ENCODE measurements at regions not wholly inside any gene's neighbourhood (a gene's known extent, or its start where the extent isn't known, plus 50 kb on each side); places are given as distances from the start of the nearest gene placed in this dataset.
A peak's percentile ranks its signal among the peaks of the same experiment; 100 is the strongest.

GRCh38 chrX:116276261-116276660 is 105.7 kb downstream of the AGTR2 start:
- TF ChIP-seq POLR2AphosphoS5 (IDR thresholded peaks at IDR 0.05), result no peak
- no peak for TF ChIP-seq CTCF (IDR thresholded peaks at IDR 0.05)
- TF ChIP-seq POLR2A (IDR thresholded peaks at IDR 0.05), result no peak
- TF ChIP-seq EP300 (IDR thresholded peaks at IDR 0.05), result no peak
- intact Hi-C loops (cut with DNase I; ENCODE audit: low total_unique reads), result no loop called here
- 0 to 18% (median 10%) methylated on average over 1 of the region's 1 CpG for WGBS, 5 donors
- Histone ChIP-seq H3K9me3 (no peaks in the 10 kb centered on the region), H3K27me3 (no peaks in the 10 kb centered on the region), H3K4me1 (no peaks in the 10 kb centered on the region), H3K4me3 (no peak overlapping the region), H3K27ac (no peak overlapping the region), H3K36me3 (no peaks in the 10 kb centered on the region)
- DNase-seq, result no peak

GRCh38 chrX:116277351-116278225 is 107.0 kb downstream of the AGTR2 start:
- Histone ChIP-seq H3K36me3 (no peaks in the 10 kb centered on the region), H3K9me3 (no peaks in the 10 kb centered on the region), H3K27ac (no peak overlapping the region), H3K27me3 (no peaks in the 10 kb centered on the region), H3K4me3 (no peak overlapping the region), H3K4me1 (no peaks in the 10 kb centered on the region)
- DNase-seq, result no peak
- no peak for TF ChIP-seq POLR2A (IDR thresholded peaks at IDR 0.05)
- TF ChIP-seq EP300 (IDR thresholded peaks at IDR 0.05), result no peak
- TF ChIP-seq POLR2AphosphoS5 (IDR thresholded peaks at IDR 0.05), result no peak
- TF ChIP-seq CTCF (IDR thresholded peaks at IDR 0.05), result no peak
- 42 to 71% (median 65%) methylated on average over 7 of the region's 7 CpGs for WGBS, 5 donors
- intact Hi-C loops (cut with DNase I; ENCODE audit: low total_unique reads), result no loop called here

DNA sequence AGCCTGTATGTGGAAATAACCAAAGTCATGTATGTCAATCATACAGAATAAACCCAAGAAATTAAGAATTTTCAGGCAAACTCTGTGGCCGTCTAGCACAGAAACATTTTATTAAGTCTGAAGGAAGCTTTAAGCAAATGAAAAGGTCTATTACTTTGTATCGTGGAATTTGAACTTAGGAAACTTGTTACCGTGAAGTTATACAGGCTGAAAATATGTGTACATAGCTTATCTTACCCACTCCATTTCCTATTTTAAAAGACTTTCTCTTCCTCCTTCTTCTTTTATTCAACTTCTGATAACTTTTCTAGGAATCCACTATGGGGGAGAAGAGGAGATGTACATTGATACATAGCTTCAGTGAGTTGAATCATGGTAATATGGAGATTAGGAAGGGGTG is 108.3 kb downstream of the AGTR2 start:
- Histone ChIP-seq H3K4me1 (no peaks in the 10 kb centered on the region), H3K27ac (peak overlapping the region in 1 of 5 donors; percentile 35), H3K36me3 (no peaks in the 10 kb centered on the region), H3K9me3 (no peaks in the 10 kb centered on the region), H3K4me3 (no peak overlapping the region), H3K27me3 (no peaks in the 10 kb centered on the region)
- DNase-seq, result no peak
- 27 to 51% (median 48%) methylated on average over 3 of the region's 3 CpGs for WGBS, 5 donors
- no peak for TF ChIP-seq CTCF (IDR thresholded peaks at IDR 0.05)
- no peak for TF ChIP-seq POLR2A (IDR thresholded peaks at IDR 0.05)
- no peak for TF ChIP-seq EP300 (IDR thresholded peaks at IDR 0.05)
- TF ChIP-seq POLR2AphosphoS5 (IDR thresholded peaks at IDR 0.05), result no peak
- intact Hi-C loops (cut with DNase I; ENCODE audit: low total_unique reads), result no loop called here

- H3K4me3 ChIP-seq, result no peak overlapping the region
- no peak for TF ChIP-seq POLR2A (IDR thresholded peaks at IDR 0.05)
- H3K4me1 ChIP-seq, result no peaks in the 10 kb centered on the region
- H3K9me3 ChIP-seq, result no peaks in the 10 kb centered on the region
- 60 to 91% (median 79%) methylated on average over 1 of the region's 1 CpG; no CpG with 5 or more reads in 1 of the 5 donors for WGBS, 5 donors
- DNase-seq, result no peak
- intact Hi-C loops (cut with DNase I; ENCODE audit: low total_unique reads), result no loop called here
- no peaks in the 10 kb centered on the region for H3K36me3 ChIP-seq
- H3K27me3 ChIP-seq, result no peaks in the 10 kb centered on the region
- H3K27ac ChIP-seq, result no peak overlapping the region
Observed at GRCh38 chrX:116281106-116281505, 110.6 kb downstream of the AGTR2 start.

- H3K36me3 ChIP-seq, result no peaks in the 10 kb centered on the region
- no peaks in the 10 kb centered on the region for H3K27me3 ChIP-seq
- H3K4me1 ChIP-seq, result no peaks in the 10 kb centered on the region
- H3K27ac ChIP-seq, result no peak overlapping the region
- intact Hi-C loops (cut with DNase I; ENCODE audit: low total_unique reads), result no loop called here
- no peak overlapping the region for H3K4me3 ChIP-seq
- TF ChIP-seq POLR2A (IDR thresholded peaks at IDR 0.05) (no peak), POLR2AphosphoS5 (IDR thresholded peaks at IDR 0.05) (no peak), EP300 (IDR thresholded peaks at IDR 0.05) (no peak), CTCF (IDR thresholded peaks at IDR 0.05) (no peak)
- no peak for DNase-seq
- no peaks in the 10 kb centered on the region for H3K9me3 ChIP-seq
Observed at GRCh38 chrX:116282751-116283150, 112.2 kb downstream of the AGTR2 start.
